ENCODE measurements at regions not wholly inside any gene's neighbourhood (a gene's known extent, or its start where the extent isn't known, plus 50 kb on each side); places are given as distances from the start of the nearest gene placed in this dataset.

DNA sequence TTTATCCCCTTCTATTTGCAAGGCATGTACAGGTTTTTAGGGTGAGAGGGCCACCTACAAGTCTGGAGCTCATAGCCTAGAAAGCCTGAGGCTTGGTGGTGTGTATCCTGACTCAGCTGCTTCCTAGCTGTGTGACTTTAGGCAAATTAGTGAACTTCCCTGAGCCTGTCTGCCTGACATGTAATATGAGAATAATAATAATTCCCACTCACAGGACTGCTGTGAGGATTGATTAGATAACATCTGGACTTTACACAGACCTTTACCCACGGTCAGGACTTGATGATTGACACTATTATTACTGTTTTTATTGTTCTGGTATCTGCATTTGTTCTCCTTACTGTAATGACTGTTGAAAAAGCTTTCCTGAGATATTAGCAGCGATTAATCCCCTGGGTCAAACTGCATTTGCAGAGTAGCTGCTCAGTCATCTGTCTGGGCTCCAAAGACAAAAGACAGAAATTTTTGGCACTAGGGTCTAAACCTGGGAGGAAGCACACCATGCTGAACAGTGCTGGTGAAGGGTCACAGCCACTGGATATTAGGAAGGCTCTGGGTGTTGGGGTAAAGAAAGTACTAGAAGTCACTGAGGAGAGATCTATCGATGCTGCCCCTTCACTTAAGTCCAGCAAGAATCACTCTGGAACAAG is 276.5 kb upstream of the FN1 start:
- no peak for DNase-seq (ENCODE audit: low read depth)
- no peak overlapping the region for H3K4me3 ChIP-seq (ENCODE audit: low read depth, low read length)
- TF ChIP-seq, protein P1, sequence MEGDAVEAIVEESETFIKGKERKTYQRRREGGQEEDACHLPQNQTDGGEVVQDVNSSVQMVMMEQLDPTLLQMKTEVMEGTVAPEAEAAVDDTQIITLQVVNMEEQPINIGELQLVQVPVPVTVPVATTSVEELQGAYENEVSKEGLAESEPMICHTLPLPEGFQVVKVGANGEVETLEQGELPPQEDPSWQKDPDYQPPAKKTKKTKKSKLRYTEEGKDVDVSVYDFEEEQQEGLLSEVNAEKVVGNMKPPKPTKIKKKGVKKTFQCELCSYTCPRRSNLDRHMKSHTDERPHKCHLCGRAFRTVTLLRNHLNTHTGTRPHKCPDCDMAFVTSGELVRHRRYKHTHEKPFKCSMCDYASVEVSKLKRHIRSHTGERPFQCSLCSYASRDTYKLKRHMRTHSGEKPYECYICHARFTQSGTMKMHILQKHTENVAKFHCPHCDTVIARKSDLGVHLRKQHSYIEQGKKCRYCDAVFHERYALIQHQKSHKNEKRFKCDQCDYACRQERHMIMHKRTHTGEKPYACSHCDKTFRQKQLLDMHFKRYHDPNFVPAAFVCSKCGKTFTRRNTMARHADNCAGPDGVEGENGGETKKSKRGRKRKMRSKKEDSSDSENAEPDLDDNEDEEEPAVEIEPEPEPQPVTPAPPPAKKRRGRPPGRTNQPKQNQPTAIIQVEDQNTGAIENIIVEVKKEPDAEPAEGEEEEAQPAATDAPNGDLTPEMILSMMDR (IDR thresholded peaks at IDR 0.05; ENCODE audit: insufficient read depth, low read depth, low read length, missing control alignments): no peak

DNA sequence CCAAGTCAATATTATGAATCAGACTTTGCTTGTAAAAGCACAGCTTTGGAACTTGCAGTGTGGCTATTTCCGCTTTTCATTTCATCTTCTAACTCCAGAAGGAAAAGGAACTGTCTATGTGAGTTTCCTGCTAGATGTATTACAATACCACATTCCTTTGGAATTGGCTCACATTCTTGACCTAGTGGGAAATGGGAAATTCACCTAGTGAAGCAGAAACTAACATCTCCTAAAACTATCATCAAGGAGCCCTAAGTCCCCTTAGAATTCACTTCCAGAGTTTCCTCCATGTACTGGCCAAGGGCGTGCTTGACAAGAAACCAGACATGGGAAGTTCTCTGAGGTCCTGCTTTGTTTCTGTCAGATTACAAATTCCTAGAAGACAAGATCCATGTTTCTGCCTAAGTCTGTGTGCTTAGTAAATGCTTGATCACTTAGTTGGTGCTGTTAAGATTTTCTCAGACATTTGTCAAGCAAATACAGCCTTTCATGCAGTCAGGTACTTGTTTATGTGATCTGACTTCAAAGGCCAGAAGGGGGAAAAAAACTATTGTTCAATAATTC is 275.7 kb upstream of the FN1 start:
- no peak for DNase-seq (ENCODE audit: low read depth)
- TF ChIP-seq, protein P1 (IDR thresholded peaks at IDR 0.05; ENCODE audit: insufficient read depth, low read depth, low read length, missing control alignments): no peak
- no peak overlapping the region for H3K4me3 ChIP-seq (ENCODE audit: low read depth, low read length)

DNA sequence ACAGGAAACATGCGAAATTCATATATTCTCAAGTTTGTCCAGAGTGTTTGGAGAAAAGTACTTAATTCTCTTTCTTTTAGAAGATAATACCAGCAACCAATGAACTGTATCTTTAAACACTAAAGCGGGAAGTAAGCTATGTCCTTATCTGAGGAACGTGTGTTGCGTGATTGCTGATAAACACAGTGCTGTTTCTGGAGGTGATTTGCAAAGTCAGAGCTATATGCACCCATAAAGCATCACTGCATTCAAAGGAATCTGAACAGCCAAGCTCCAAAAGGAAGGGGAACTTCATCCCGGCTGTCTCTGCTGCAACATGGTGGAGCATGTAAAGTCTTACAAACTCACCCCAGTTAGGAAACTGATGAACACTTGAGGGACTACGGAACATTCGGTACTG is 271.7 kb upstream of the FN1 start:
- TF ChIP-seq, protein P1 (IDR thresholded peaks at IDR 0.05; ENCODE audit: insufficient read depth, low read depth, low read length, missing control alignments): no peak
- DNase-seq (ENCODE audit: low read depth): no peak

DNA sequence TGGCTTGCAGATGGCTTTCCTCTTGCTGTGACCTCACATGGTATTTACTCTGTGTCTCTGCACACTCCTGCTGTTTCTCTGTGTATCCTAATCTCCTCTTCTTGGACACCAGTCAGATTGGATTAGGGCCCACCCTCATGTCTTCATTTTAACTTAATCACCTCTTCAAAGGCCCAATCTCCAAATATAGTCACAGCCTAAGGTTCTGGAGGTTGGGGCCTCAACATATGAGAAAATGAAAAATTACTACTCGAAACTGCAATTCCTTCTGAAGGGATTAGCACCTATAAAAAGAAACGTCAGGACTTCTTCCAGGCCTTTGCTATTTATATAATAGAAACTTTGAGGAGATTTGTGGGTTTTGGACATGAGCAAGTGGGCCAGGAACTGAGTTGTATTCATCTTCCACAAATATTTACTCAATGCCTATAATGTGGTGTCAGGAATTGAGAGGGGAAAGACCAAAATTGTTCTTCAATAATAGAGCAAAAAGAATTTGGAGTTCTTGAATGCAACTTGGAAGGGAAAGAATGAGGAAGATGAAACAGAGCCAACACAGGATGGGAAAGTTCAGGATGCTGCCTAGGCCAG is 270.0 kb upstream of the FN1 start:
- TF ChIP-seq, protein P1 (IDR thresholded peaks at IDR 0.05; ENCODE audit: insufficient read depth, low read depth, low read length, missing control alignments): no peak
- no peak overlapping the region for H3K4me3 ChIP-seq (ENCODE audit: low read depth, low read length)
- no peak for DNase-seq (ENCODE audit: low read depth)

More for the DNA sequence above, 271.7 kb upstream of the FN1 start:
- H3K4me3 ChIP-seq (ENCODE audit: low read depth, low read length): no peak overlapping the region

DNA sequence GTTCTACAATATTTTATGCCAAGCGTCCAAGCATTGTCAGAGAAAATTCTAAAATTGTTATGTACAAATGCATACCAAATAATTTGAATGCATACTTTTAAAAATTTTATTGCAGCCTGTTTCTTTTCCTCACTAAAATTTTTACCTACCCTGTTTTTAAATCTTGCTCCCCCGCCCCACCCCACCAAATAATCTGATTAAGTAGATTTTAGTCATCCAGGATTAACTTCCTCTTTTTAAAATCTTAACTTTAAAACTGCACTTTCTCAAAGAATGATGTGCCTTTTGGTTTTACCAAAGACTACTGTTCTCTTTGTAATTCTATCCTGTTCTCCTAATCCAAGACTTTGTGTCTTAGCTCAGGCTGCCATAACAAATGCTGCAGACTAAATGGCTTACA is 269.4 kb upstream of the FN1 start:
- TF ChIP-seq, protein P1 (IDR thresholded peaks at IDR 0.05; ENCODE audit: insufficient read depth, low read depth, low read length, missing control alignments): no peak
- DNase-seq (ENCODE audit: low read depth): no peak
- H3K4me3 ChIP-seq (ENCODE audit: low read depth, low read length): no peak overlapping the region

DNA sequence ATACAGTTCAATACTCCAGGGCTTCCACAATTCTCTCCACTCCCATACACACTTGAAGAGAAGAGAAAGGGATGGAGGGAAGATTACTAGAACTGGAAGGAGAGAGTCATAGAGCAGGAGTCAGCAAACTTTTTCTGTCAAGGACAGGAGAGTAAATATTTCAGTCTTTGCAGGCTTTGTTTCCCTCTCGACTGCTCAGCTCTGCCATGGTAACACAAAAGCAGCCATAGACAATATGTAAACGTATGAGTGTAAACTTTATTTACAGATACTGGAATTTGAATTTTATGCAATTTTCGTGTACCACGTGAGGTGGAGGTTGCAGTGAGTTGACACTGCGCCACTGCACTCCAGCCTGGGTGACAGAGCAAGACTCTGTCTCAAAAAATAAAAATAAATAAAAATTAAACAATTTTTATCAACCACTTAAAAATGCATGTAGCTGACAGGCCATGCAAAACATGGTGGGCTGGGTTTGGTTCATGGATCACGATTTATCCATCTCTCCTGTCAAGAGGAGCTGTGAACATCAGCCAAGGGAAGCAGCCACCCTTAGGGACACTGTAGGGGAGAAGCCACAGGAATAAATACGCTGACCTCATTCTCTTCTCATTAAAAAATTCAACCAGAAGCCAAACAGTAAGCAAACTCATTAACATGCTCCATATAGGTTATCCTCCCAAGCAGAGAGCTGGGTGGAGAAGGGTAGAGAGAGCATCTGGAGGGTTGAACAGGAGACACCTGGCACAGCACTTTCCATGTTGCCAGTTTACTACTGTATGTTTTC is 266.4 kb upstream of the FN1 start:
- no peak overlapping the region for H3K4me3 ChIP-seq (ENCODE audit: low read depth, low read length)
- TF ChIP-seq, protein P1 (IDR thresholded peaks at IDR 0.05; ENCODE audit: insufficient read depth, low read depth, low read length, missing control alignments): no peak
- DNase-seq (ENCODE audit: low read depth): no peak

Data from GM12865 (cell line).